ENCODE measurements at regions not wholly inside any gene's neighbourhood (a gene's known extent, or its start where the extent isn't known, plus 50 kb on each side); places are given as distances from the start of the nearest gene placed in this dataset.

DNA sequence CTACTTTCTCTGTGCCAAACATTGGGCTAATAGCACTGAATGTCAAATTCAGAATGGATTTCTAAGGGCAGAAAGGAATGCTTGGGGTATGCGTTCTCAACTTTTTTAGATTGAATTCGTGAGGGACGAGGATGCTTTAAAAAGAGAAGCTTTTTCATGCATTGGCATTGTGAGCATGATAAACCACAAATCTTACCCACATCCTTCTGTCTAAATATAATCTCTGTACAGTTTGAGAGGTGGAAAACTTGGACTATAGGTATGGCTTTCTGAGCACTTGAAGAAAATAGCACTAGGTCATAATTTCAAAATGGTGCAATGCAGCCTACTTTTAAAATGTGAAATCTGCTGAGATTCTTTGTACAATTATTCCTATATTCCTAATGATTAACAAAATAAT, 71.4 kb upstream of the HHIP start:
- Histone ChIP-seq H3K27ac (ENCODE audit: low read depth in 1 of 2, low read length in 2 of 2) (no peak overlapping the region), H3K27me3 (ENCODE audit: control insufficient read depth in 1 of 2, insufficient read depth in 2 of 2, low read length in 1 of 2) (no peaks in the 10 kb centered on the region), H3K9me3 (ENCODE audit: control insufficient read depth, low read length) (no peaks in the 10 kb centered on the region), H3K36me3 (ENCODE audit: control insufficient read depth in 1 of 2, insufficient read depth in 2 of 2, low read length in 1 of 2) (no peaks in the 10 kb centered on the region), H3K4me3 (ENCODE audit: low read length in 2 of 2) (no peak overlapping the region), H3K4me1 (ENCODE audit: control insufficient read depth in 1 of 2, insufficient read depth in 2 of 2, low read length in 2 of 2) (no peaks in the 10 kb centered on the region)
- intact Hi-C loops (cut with DNase I): no loop called here
- ATAC-seq (ENCODE audit: low FRiP score) (no peak), DNase-seq (no peak)
- 74 to 76% methylated on average over 3 of the region's 3 CpGs for WGBS, 2 donors

DNA sequence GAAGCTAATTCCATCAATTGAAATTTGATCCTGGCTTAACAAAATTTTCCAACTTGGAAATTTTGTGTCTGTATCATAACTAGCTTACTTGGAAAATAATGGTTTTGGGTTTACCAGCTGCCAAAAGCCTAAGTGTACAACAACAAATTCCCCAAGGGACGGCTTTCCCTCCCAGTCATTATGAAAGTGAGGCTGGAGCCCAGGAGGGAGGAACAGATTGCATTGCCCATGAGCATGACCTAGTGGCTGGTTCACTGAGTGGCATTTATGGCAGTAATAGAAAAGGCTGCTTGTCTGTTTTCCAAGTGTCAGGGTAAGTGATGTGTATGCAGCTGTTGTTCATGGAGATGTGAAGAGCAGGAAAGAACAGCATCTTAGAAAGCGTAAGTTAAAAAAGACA, 70.8 kb upstream of the HHIP start:
- H3K27ac ChIP-seq (ENCODE audit: low read depth in 1 of 2, low read length in 2 of 2): no peak overlapping the region
- WGBS, 2 donors: 42 to 46% methylated on average over 2 of the region's 2 CpGs
- no peaks in the 10 kb centered on the region for H3K4me1 ChIP-seq (ENCODE audit: control insufficient read depth in 1 of 2, insufficient read depth in 2 of 2, low read length in 2 of 2)

DNA sequence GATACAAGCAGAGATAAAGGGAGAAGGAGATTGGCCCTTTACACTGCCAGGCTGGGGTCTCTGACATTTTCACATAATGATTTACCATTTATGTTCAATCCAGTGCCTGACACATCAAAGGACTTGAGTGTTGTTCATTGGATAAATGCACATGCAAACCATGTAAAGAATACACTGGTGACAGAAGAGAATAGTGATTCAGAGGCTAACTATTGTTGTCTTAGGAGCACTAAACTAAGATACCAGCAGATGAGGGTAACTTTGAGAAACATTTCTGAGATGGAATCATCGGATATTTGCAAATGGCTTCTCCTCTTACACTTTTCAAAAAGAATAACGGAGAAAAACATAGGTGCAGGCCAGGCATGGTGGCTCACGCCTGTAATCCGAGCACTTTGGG, 67.3 kb upstream of the HHIP start:
- H3K4me3 ChIP-seq (ENCODE audit: low read length in 2 of 2): no peak overlapping the region
- 95 to 96% methylated on average over 4 of the region's 4 CpGs for WGBS, 2 donors
- no peaks in the 10 kb centered on the region for H3K9me3 ChIP-seq (ENCODE audit: control insufficient read depth, low read length)
- DNase-seq (no peak), ATAC-seq (ENCODE audit: low FRiP score) (no peak)
- no peak overlapping the region for H3K27ac ChIP-seq (ENCODE audit: low read depth in 1 of 2, low read length in 2 of 2)
- H3K27me3 ChIP-seq (ENCODE audit: control insufficient read depth in 1 of 2, insufficient read depth in 2 of 2, low read length in 1 of 2): no peaks in the 10 kb centered on the region
- intact Hi-C loops (cut with DNase I): no loop called here
- peaks cover 3% of the 10 kb centered on the region in 2 donors for H3K4me1 ChIP-seq (ENCODE audit: control insufficient read depth in 1 of 2, insufficient read depth in 2 of 2, low read length in 2 of 2)
- H3K36me3 ChIP-seq (ENCODE audit: control insufficient read depth in 1 of 2, insufficient read depth in 2 of 2, low read length in 1 of 2): no peaks in the 10 kb centered on the region

More for the DNA sequence above, 70.8 kb upstream of the HHIP start:
- H3K27me3 ChIP-seq (ENCODE audit: control insufficient read depth in 1 of 2, insufficient read depth in 2 of 2, low read length in 1 of 2): no peaks in the 10 kb centered on the region
- intact Hi-C loops (cut with DNase I): no loop called here
- no peak overlapping the region for H3K4me3 ChIP-seq (ENCODE audit: low read length in 2 of 2)
- DNase-seq: no peak
- H3K36me3 ChIP-seq (ENCODE audit: control insufficient read depth in 1 of 2, insufficient read depth in 2 of 2, low read length in 1 of 2): no peaks in the 10 kb centered on the region
- ATAC-seq (ENCODE audit: low FRiP score): peak; percentile 50
- no peaks in the 10 kb centered on the region for H3K9me3 ChIP-seq (ENCODE audit: control insufficient read depth, low read length)

DNA sequence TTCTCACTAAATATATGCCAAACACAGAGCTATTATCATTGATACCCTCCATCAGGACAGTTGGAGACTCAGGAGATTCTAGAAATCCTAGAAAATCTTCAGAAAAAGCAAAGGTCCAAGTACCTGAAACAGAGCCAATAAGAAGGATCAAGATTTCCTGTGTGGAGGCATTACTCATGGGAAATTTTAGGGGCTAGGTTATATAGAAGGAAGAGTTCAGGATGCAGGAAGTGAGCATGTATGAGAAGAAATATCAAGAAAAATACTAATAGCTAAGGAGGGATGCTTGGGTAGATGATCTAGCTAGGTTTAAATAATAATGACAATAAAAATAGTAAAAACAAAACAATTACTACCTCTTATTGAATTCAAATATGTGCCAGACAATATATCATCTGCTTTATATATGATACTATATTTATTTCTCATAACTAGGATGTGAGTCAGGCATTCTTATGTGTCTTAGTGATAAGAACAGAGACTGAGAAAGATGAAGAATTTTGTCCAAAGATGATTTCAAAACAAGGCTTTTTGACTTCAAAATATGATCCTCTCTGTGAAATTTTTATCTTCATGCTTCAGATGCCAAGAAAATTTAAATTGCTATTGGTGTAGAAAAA, 66.4 kb upstream of the HHIP start:
- no peak overlapping the region for H3K4me3 ChIP-seq (ENCODE audit: low read length in 2 of 2)
- no peak for DNase-seq
- peaks cover 3% of the 10 kb centered on the region in 2 donors for H3K4me1 ChIP-seq (ENCODE audit: control insufficient read depth in 1 of 2, insufficient read depth in 2 of 2, low read length in 2 of 2)
- no peaks in the 10 kb centered on the region for H3K27me3 ChIP-seq (ENCODE audit: control insufficient read depth in 1 of 2, insufficient read depth in 2 of 2, low read length in 1 of 2)
- no peak for ATAC-seq (ENCODE audit: low FRiP score)
- H3K27ac ChIP-seq (ENCODE audit: low read depth in 1 of 2, low read length in 2 of 2): no peak overlapping the region
- H3K36me3 ChIP-seq (ENCODE audit: control insufficient read depth in 1 of 2, insufficient read depth in 2 of 2, low read length in 1 of 2): no peaks in the 10 kb centered on the region
- intact Hi-C loops (cut with DNase I): no loop called here
- no peaks in the 10 kb centered on the region for H3K9me3 ChIP-seq (ENCODE audit: control insufficient read depth, low read length)

GRCh38 chr4:144580430-144580829, 65.5 kb upstream of the HHIP start:
- intact Hi-C loops (cut with DNase I): no loop called here
- Histone ChIP-seq H3K9me3 (ENCODE audit: control insufficient read depth, low read length) (no peaks in the 10 kb centered on the region), H3K4me1 (ENCODE audit: control insufficient read depth in 1 of 2, insufficient read depth in 2 of 2, low read length in 2 of 2) (peaks cover 3% of the 10 kb centered on the region in 2 donors), H3K27ac (ENCODE audit: low read depth in 1 of 2, low read length in 2 of 2) (no peak overlapping the region), H3K27me3 (ENCODE audit: control insufficient read depth in 1 of 2, insufficient read depth in 2 of 2, low read length in 1 of 2) (no peaks in the 10 kb centered on the region), H3K36me3 (ENCODE audit: control insufficient read depth in 1 of 2, insufficient read depth in 2 of 2, low read length in 1 of 2) (no peaks in the 10 kb centered on the region), H3K4me3 (ENCODE audit: low read length in 2 of 2) (no peak overlapping the region)
- ATAC-seq (ENCODE audit: low FRiP score) (no peak), DNase-seq (no peak)
- 87 to 93% methylated on average over 4 of the region's 4 CpGs for WGBS, 2 donors

GRCh38 chr4:144582105-144582850, 63.7 kb upstream of the HHIP start:
- Histone ChIP-seq H3K4me1 (ENCODE audit: control insufficient read depth in 1 of 2, insufficient read depth in 2 of 2, low read length in 2 of 2) (peaks cover 3% of the 10 kb centered on the region in 2 donors), H3K27me3 (ENCODE audit: control insufficient read depth in 1 of 2, insufficient read depth in 2 of 2, low read length in 1 of 2) (no peaks in the 10 kb centered on the region), H3K4me3 (ENCODE audit: low read length in 2 of 2) (no peak overlapping the region), H3K36me3 (ENCODE audit: control insufficient read depth in 1 of 2, insufficient read depth in 2 of 2, low read length in 1 of 2) (no peaks in the 10 kb centered on the region), H3K9me3 (ENCODE audit: control insufficient read depth, low read length) (no peaks in the 10 kb centered on the region), H3K27ac (ENCODE audit: low read depth in 1 of 2, low read length in 2 of 2) (no peak overlapping the region)
- DNase-seq (no peak), ATAC-seq (ENCODE audit: low FRiP score) (no peak)
- intact Hi-C loops (cut with DNase I): no loop called here
- WGBS, 2 donors: 44 to 45% methylated on average over 7 of the region's 7 CpGs

DNA sequence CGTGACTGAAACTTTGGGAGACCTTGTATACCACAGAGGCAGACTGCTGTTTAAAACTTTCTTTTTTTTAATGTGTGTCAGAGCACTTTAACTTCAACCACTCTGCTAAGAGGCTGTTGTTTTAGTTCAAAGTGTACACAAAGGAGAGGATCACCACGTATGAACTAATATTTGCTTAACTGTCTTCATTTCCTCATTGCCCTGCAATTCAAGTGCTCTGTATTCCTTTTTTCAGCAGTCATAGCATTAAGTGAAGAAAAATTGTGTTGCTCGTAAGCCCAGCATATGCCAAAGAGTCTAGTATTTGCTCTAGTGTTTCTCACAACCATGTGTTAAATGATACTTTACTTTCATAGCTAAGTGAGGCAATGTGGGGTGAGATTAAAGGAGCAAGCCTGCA, 63.0 kb upstream of the HHIP start:
- DNase-seq: no peak
- no peak overlapping the region for H3K4me3 ChIP-seq (ENCODE audit: low read length in 2 of 2)
- no peak for ATAC-seq (ENCODE audit: low FRiP score)
- no peaks in the 10 kb centered on the region for H3K36me3 ChIP-seq (ENCODE audit: control insufficient read depth in 1 of 2, insufficient read depth in 2 of 2, low read length in 1 of 2)
- intact Hi-C loops (cut with DNase I): no loop called here
- H3K9me3 ChIP-seq (ENCODE audit: control insufficient read depth, low read length): no peaks in the 10 kb centered on the region
- no peak overlapping the region for H3K27ac ChIP-seq (ENCODE audit: low read depth in 1 of 2, low read length in 2 of 2)
- H3K4me1 ChIP-seq (ENCODE audit: control insufficient read depth in 1 of 2, insufficient read depth in 2 of 2, low read length in 2 of 2): peaks cover 3% of the 10 kb centered on the region in 2 donors
- WGBS, 2 donors: 19 to 23% methylated on average over 3 of the region's 3 CpGs
- H3K27me3 ChIP-seq (ENCODE audit: control insufficient read depth in 1 of 2, insufficient read depth in 2 of 2, low read length in 1 of 2): no peaks in the 10 kb centered on the region

DNA sequence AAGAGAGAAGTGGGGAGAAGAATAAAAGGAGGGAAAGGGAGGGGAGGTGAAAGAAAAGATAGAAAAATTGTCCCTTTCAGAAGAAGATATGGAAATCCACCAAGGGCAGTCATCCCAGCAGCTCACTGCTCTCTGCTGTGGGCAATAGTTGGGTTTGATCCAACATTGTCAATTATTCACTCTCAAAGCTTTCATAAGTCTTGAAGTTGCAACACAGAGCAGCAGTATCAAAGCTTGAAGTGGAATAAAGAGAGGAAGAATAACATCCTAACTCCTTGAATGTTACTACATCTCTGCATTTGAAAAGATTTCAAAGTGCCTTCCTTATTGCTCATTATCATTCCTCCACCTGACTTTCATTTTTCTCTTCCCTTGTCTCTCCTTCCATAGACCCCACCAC, 62.3 kb upstream of the HHIP start:
- Histone ChIP-seq H3K27me3 (ENCODE audit: control insufficient read depth in 1 of 2, insufficient read depth in 2 of 2, low read length in 1 of 2) (no peaks in the 10 kb centered on the region), H3K4me1 (ENCODE audit: control insufficient read depth in 1 of 2, insufficient read depth in 2 of 2, low read length in 2 of 2) (peaks cover 3% of the 10 kb centered on the region in 2 donors), H3K27ac (ENCODE audit: low read depth in 1 of 2, low read length in 2 of 2) (no peak overlapping the region), H3K36me3 (ENCODE audit: control insufficient read depth in 1 of 2, insufficient read depth in 2 of 2, low read length in 1 of 2) (no peaks in the 10 kb centered on the region), H3K4me3 (ENCODE audit: low read length in 2 of 2) (no peak overlapping the region), H3K9me3 (ENCODE audit: control insufficient read depth, low read length) (no peaks in the 10 kb centered on the region)
- DNase-seq: no peak
- ATAC-seq (ENCODE audit: low FRiP score): no peak
- intact Hi-C loops (cut with DNase I): no loop called here

- ATAC-seq (ENCODE audit: low FRiP score) (peak; percentile 16), DNase-seq (no peak)
- no peaks in the 10 kb centered on the region for H3K9me3 ChIP-seq (ENCODE audit: control insufficient read depth, low read length)
- no peaks in the 10 kb centered on the region for H3K36me3 ChIP-seq (ENCODE audit: control insufficient read depth in 1 of 2, insufficient read depth in 2 of 2, low read length in 1 of 2)
- H3K27ac ChIP-seq (ENCODE audit: low read depth in 1 of 2, low read length in 2 of 2): no peak overlapping the region
- H3K27me3 ChIP-seq (ENCODE audit: control insufficient read depth in 1 of 2, insufficient read depth in 2 of 2, low read length in 1 of 2): no peaks in the 10 kb centered on the region
- WGBS, 2 donors: 51% methylated on average over 3 of the region's 3 CpGs
- H3K4me3 ChIP-seq (ENCODE audit: low read length in 2 of 2): no peak overlapping the region
- peaks cover 3% of the 10 kb centered on the region in 2 donors for H3K4me1 ChIP-seq (ENCODE audit: control insufficient read depth in 1 of 2, insufficient read depth in 2 of 2, low read length in 2 of 2)
- intact Hi-C loops (cut with DNase I): no loop called here
Observed at GRCh38 chr4:144584428-144584827, 61.5 kb upstream of the HHIP start.

Measured in aorta (tissue), 5 donors.